Activated CD8-positive, alpha-beta memory T cell treated with anti-CD3 and anti-CD28 coated beads, Interleukin-2, amount 50 U/mL, for 24 hours (primary cell): ENCODE measurements at regions not wholly inside any gene's neighbourhood (a gene's known extent, or its start where the extent isn't known, plus 50 kb on each side); places are given as distances from the start of the nearest gene placed in this dataset.
"Not testable (repeated sequence)": the region's sequence is repeated elsewhere in the genome, so short reads cannot be mapped to it uniquely, and the experiment has no call there.

Experiments used
- DNase-seq: peaks from one replicate; pipeline ENCODE4 v3.0.0-alpha.2; 2020; ENCODE audit errors: extremely low read depth

DNA sequence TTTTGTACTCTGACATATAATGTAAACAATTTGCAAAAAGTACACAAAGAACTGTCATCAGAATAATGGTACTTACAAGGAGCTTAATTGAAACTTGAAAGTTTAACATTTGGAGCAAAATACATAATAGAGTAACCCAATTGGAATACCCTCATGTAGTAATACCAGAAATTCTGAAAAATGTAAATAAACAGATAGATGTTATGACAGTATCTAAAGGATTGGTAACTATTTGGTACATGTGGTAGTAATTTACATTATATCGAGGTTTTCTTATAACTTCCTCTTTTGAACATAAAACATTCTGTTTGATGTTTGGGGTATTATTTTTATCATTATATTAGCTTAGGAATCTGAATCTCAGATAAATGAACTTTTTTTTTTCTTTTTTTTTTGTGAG is 211.7 kb upstream of the ELL2 start:
- DNase-seq: no peak

- DNase-seq: no peak
Observed at GRCh38 chr5:96172436-96172835, 210.8 kb upstream of the ELL2 start.

- not testable (repeated sequence) for DNase-seq
Observed at GRCh38 chr5:96171973-96172372, 210.3 kb upstream of the ELL2 start.

DNA sequence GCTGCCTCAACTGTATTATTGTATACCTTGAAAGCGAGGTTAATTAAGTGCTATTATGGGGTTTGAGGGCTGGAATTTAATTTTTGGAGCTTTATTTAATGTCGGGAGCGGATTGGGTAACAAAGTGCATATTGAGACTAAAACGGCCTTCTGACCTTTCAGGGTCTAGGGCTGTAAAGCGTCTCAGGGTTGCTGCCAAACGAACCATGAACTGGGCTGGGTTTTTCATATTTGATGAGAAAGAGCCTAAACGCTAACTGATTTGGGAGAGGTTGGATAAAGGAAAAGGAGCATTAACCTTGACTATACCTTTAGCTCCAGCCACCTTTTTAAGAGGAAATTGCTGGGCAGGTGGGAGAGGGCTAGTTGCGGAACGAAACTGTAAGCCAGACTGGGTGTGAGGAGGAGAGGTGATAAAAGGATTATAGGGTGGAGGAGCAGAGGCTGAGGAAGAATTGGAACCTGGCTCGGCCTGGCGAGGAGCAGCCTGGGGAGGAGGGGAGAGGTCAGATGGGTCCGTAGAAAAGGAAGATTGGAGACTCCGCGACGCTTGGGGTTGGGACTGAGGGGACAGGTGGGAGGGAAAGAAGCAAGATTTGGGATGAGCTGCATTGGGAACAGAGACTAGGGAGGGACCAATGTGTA is 209.0 kb upstream of the ELL2 start:
- not testable (repeated sequence) for DNase-seq

DNA sequence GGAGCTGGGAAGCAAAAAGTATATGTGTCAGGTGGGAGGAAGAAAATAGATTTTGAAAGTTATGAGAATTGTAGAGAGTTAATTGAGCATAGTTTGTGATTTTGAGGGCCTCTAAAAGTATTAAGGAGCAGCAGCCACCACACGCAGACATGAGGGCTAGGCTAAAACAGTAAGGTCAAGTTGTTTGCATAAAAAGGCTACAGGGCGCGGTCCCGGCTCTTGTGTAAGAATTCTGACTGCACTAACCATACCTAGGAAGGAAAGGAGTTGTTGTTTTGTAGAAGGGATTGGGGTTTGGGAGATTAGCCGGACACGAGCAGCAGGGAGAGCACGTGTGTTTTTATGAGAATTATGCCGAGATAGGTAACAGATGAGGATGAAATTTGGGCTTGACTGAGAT is 207.2 kb upstream of the ELL2 start:
- not testable (repeated sequence) for DNase-seq

DNA sequence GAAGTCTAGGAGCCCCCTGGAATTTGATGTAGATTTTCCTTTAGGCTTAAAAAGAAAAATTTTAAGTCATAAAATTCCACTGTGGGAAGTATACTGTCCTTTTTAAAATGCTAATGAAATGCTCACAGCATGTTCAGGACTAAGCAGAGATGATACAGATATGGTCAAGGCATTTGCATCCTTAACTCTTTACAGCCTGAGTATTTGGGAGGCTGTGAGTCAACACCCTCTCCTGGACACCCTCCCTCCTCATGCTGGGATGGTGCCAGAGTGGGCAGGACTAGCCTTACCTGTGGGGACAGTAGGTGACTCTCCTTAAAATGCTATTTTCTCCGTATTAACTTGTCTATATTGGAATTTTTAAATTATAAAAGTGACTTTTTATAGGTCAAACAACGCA is 197.4 kb upstream of the ELL2 start:
- no peak for DNase-seq

- DNase-seq: no peak
Observed at GRCh38 chr5:96157841-96158291, 196.2 kb upstream of the ELL2 start.

DNA sequence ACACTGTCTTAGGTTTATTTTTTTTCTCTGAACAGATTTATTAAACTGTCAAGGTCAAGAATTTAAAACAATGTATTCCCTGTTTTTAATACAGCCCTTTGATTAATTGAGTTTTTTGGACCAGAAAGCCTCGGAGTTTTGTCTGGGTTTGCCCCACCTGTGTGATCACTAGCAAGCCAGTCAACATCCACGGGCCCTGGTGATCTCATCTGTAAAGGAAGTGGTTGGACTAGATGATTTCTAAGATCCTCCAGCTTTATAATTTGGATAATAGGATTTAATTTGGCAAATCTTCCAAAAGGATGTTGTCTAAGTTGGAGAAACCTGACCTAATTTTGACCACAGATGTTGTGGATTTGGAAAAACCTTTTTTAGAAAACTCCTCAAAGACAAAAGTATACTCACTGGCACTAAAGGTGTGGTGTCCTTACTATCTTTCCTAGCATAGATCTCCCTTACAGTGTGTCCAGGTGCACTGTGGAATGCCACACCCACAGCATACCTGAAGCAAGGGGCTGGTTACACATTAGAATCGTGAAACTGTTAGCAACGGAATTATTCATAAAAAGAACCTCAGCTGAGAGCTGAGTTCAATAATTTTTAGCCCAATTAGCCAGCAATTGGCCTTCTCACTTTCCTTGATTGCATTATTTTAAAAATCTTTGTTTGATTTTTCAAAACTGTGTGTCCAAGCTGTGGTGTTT is 195.6 kb upstream of the ELL2 start:
- no peak for DNase-seq

- DNase-seq: no peak
Observed at GRCh38 chr5:96155147-96155546, 193.5 kb upstream of the ELL2 start.

DNA sequence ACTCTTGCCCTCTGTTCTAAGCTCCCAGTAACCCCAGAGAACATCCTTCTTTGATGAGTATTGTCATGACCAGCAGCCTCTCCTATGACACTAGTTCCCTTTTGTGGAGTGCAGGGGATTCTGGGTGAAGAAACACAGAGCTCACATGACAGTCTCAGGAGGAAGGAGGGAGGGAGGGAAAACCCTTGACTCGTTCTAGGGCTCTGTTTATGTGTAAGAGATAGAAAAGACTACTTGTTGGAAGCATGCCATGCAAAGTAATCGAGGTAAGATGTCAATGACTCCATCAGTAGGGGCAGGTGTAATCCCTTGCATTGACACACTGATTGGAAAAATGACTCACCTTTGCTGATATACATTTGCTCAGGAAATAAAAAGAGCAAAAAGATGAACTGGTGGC is 190.2 kb upstream of the ELL2 start:
- DNase-seq: no peak

DNA sequence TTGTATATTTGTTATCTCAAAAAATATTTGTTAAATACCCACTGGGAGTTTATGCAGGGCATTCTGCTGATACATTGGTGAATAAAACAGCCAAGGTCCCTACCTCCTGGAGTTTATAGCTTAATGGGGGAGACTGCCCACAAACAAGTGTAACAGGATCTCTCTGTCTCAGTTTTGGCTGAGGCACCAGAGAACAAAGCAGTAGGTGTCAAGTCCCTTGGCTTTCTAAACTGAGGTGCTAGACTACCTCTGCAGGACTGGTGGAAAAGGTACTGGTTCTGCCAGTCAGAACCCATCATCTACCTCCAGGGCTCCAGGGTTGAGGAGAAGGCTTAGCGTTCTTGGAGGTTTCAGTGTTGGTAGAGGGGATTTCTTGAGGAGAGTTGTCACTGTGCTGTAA is 188.4 kb upstream of the ELL2 start:
- no peak for DNase-seq

GRCh38 chr5:96149546-96149945 is 187.9 kb upstream of the ELL2 start:
- no peak for DNase-seq

- no peak for DNase-seq
Observed at GRCh38 chr5:96149021-96149420, 187.4 kb upstream of the ELL2 start.

DNA sequence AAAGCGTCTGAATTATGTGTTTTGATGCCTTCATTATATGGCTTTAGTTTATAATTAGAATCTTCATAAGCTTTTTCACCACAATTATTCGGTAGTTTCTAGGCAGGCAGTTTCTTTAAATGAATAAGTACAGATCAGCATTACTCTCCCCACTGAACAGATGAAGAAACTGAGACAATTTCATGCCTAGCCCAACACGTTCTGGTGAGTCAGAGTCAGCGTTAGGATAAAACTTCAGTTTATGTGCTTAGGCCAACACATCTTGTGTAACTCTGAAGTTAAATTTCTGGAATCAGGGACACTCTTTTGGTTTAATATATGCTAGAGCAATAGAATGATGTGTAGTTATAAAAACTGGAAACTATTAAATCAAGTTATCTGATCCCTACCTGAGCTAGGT is 186.7 kb upstream of the ELL2 start:
- DNase-seq: no peak

DNA sequence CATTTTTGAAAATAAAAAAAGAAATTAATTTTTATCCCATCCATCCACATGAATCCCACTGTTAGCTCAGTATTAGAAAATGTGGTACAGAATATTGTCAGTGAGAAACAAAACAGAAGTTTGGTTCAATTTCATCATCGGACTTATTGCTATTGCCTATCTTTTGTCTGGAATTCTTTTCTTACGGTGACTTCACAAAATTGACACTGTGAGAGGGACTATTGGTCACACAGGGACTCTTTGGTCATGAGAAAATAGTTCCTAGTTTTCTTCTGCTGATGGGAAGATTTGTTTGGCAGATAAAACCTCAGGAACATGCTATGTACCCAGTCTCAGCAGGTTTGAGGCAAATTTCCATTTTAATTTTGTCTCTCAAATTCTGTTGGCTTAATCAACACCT is 186.2 kb upstream of the ELL2 start:
- DNase-seq: no peak

- no peak for DNase-seq
Observed at GRCh38 chr5:96146675-96147074, 185.0 kb upstream of the ELL2 start.

- no peak for DNase-seq
Observed at GRCh38 chr5:96144289-96144688, 182.6 kb upstream of the ELL2 start.

DNA sequence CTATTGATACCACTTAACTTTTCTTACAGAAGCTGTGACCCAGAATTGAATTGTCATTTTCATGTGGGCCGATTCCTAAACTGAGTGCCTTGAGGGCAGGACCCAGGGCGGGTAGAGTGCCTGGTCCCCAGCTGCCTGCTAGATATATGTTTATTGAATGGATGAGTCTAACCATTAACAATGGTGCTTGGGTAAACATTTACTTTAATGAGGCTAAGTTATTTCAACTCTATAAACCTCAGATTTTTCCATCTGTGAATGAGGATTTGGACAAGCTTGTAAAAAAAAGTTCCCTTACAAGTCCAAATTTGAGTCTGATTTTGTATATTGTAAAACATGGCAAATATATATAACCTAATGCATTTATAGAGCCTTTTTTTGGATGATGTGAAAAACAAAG is 181.8 kb upstream of the ELL2 start:
- no peak for DNase-seq

GRCh38 chr5:96142786-96143434 is 181.3 kb upstream of the ELL2 start:
- DNase-seq: no peak

DNA sequence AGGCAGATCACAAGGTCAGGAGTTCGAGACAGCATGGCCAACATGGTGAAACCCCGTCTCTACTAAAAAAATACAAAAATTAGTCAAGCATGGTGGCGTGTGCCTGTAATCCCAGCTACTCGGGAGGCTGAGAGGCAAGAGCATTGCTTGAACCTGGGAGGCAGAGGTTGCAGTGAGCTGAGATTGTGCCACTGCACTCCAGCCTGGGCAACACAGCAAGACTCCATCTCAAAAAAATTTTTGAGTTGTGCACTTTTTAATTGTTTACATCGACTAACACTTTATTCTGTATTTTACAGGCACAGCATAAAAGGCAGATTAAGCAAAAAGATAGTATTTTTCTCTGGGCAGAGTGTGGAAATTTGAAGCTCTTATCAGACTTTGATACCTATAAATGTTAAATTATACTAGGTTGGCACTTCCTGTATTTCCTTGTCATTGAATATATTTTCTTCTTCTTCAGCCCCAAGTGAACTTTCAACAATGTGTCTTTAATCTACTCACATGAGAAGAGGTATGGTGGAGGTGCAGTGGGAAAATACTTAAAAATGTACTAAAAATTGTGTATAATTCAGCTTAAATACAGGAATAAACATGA is 180.6 kb upstream of the ELL2 start:
- no peak for DNase-seq

GRCh38 chr5:96141749-96142148 is 180.1 kb upstream of the ELL2 start:
- no peak for DNase-seq

DNA sequence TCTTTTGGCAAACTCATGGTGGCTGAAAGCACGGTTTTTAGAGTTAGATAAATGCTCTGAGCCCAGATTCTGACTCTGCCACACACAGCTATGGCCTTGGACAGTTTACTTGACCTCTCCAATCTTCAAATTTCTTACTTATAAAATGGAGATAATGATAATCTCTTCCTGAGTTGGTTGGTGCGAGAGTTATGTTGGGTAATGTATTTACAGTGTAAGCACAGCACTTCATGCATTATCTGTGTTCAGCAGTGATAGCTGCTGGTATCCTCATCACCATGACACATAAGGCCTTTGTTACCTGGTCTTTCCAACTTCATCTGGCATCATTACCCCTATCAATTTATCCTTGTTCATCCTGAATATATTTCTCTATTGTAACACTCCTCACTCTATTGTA is 178.8 kb upstream of the ELL2 start:
- no peak for DNase-seq

DNA sequence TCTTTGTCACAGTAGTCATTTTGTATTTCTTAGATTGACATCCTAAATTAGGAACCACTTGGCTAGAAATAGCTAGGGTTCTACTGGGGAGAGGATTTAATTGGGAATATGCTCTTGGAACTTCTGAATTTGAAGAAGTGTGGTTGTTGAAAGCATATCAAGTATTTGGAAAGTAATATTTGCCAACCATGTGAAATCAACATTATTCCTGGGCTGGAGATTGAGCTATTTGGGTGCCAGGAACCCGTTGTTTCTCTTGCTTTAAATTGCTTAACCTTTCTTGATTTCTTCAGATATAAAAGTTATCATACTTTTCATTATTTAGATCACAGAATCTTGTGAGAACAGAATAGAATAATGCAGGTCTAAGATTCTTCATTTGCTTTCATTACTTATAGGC is 178.4 kb upstream of the ELL2 start:
- DNase-seq: no peak
